Loucy (cell line): ENCODE measurements at regions not wholly inside any gene's neighbourhood (a gene's known extent, or its start where the extent isn't known, plus 50 kb on each side); places are given as distances from the start of the nearest gene placed in this dataset.

Experiments
- H2AFZ ChIP-seq: fragments of 200-600 bp; sonication (generic); 2 replicates; pipeline ENCODE4 v1.6.0; 2016; ENCODE audit warnings: antibody characterized with exemption, mild to moderate bottlenecking, low read length, moderate library complexity
- H3F3A ChIP-seq: fragments of 200-600 bp; 2 replicates; pipeline ENCODE4 v1.6.0; 2016; ENCODE audit warnings: antibody characterized with exemption, low read depth, mild to moderate bottlenecking
- H3K27me3 ChIP-seq: fragments of 200-600 bp; sonication (generic); 2 replicates; pipeline ENCODE4 v1.6.1; 2014; ENCODE audit warnings: low read length, mild to moderate bottlenecking; ENCODE audit not compliant: insufficient read depth, poor library complexity, severe bottlenecking
- H3K36me3 ChIP-seq: fragments of 200-600 bp; sonication (generic); 2 replicates; pipeline ENCODE4 v1.6.1; 2016; ENCODE audit warnings: low read length; ENCODE audit not compliant: insufficient read depth
- H3K4me1 ChIP-seq: fragments of 200-600 bp; sonication (generic); 2 replicates; pipeline ENCODE4 v1.5.1; 2014; ENCODE audit warnings: low read length, mild to moderate bottlenecking; ENCODE audit not compliant: insufficient read depth, poor library complexity, severe bottlenecking
- H3K4me2 ChIP-seq: fragments of 200-600 bp; sonication (generic); 2 replicates; pipeline ENCODE4 v1.6.0; 2014; ENCODE audit warnings: antibody characterized with exemption, low read length, low read depth, mild to moderate bottlenecking; ENCODE audit not compliant: poor library complexity, severe bottlenecking
- H3K4me3 ChIP-seq: fragments of 200-600 bp; sonication (generic); 2 replicates; pipeline ENCODE4 v1.5.1; 2014; ENCODE audit warnings: low read length, mild to moderate bottlenecking, mixed read lengths; ENCODE audit not compliant: poor library complexity, severe bottlenecking
- H3K79me2 ChIP-seq: fragments of 200-600 bp; sonication (generic); 2 replicates; pipeline ENCODE4 v1.6.1; 2014; ENCODE audit warnings: low read length; ENCODE audit not compliant: insufficient read depth
- H3K9ac ChIP-seq: fragments of 200-600 bp; sonication (generic); 2 replicates; pipeline ENCODE4 v1.6.0; 2014; ENCODE audit warnings: mild to moderate bottlenecking, low read depth, low read length, moderate library complexity; ENCODE audit not compliant: poor library complexity, severe bottlenecking
- H3K9me2 ChIP-seq: fragments of 200-600 bp; sonication (generic); replicated peaks from 2 replicates; pipeline ENCODE4 v1.6.1; 2016; ENCODE audit warnings: low read depth, low read length, mixed read lengths
- H3K9me3 ChIP-seq: fragments of 200-600 bp; sonication (generic); 2 replicates; pipeline ENCODE4 v1.6.1; 2014; ENCODE audit warnings: mild to moderate bottlenecking, antibody characterized with exemption, low read length, low read depth; ENCODE audit not compliant: insufficient read depth
- H4K20me1 ChIP-seq: fragments of 200-600 bp; sonication (generic); 2 replicates; pipeline ENCODE4 v1.6.0; 2014; ENCODE audit warnings: antibody characterized with exemption, low read length, mild to moderate bottlenecking; ENCODE audit not compliant: insufficient read depth, poor library complexity, severe bottlenecking
- CTCF ChIP-seq: fragments of 200-600 bp; sonication (generic); conservative IDR thresholded peaks from 2 replicates; pipeline ENCODE4 v1.5.1; 2014; ENCODE audit warnings: mild to moderate bottlenecking, antibody characterized with exemption, low read length
- EZH2phosphoT487 ChIP-seq: fragments of 200-600 bp; IDR thresholded peaks from 2 replicates; pipeline ENCODE4 v1.6.1; 2018; ENCODE audit warnings: antibody characterized with exemption, mild to moderate bottlenecking, moderate library complexity, borderline replicate concordance

GRCh38 chr1:228925691-228926090 is 190.4 kb downstream of the RHOU start:
- TF ChIP-seq CTCF = no peak
- no peak for TF ChIP-seq EZH2phosphoT487

GRCh38 chr1:228927421-228927820 is 192.1 kb downstream of the RHOU start:
- no peak overlapping the region for H3K9ac ChIP-seq
- H2AFZ ChIP-seq = no peak overlapping the region
- H3K27me3 ChIP-seq = no peaks in the 10 kb centered on the region
- no peaks in the 10 kb centered on the region for H3K9me2 ChIP-seq
- no peak overlapping the region for H3K4me2 ChIP-seq
- H3K4me1 ChIP-seq = no peaks in the 10 kb centered on the region
- no peaks in the 10 kb centered on the region for H3K79me2 ChIP-seq
- H3F3A ChIP-seq = no peaks in the 10 kb centered on the region
- H3K4me3 ChIP-seq = no peak overlapping the region
- H4K20me1 ChIP-seq = no peaks in the 10 kb centered on the region
- no peaks in the 10 kb centered on the region for H3K36me3 ChIP-seq
- H3K9me3 ChIP-seq = peaks cover 4% of the 10 kb centered on the region; the same call in 1 of the 2 replicates
- TF ChIP-seq CTCF (no peak), EZH2phosphoT487 (no peak)

More at GRCh38 chr1:228925691-228926090, 190.4 kb downstream of the RHOU start:
- Histone ChIP-seq H2AFZ (no peak overlapping the region), H3K9ac (no peak overlapping the region), H3K4me3 (no peak overlapping the region), H3K36me3 (no peaks in the 10 kb centered on the region), H3K79me2 (no peaks in the 10 kb centered on the region), H3F3A (no peaks in the 10 kb centered on the region), H4K20me1 (no peaks in the 10 kb centered on the region), H3K4me1 (no peaks in the 10 kb centered on the region), H3K4me2 (no peak overlapping the region), H3K9me2 (no peaks in the 10 kb centered on the region), H3K9me3 (peaks cover 4% of the 10 kb centered on the region; the same call in 1 of the 2 replicates), H3K27me3 (no peaks in the 10 kb centered on the region)

GRCh38 chr1:228927946-228928898 is 192.9 kb downstream of the RHOU start:
- no peaks in the 10 kb centered on the region for H3K9me2 ChIP-seq
- no peaks in the 10 kb centered on the region for H3K36me3 ChIP-seq
- H3K9ac ChIP-seq = no peak overlapping the region
- no peak overlapping the region for H2AFZ ChIP-seq
- no peaks in the 10 kb centered on the region for H3K4me1 ChIP-seq
- no peaks in the 10 kb centered on the region for H4K20me1 ChIP-seq
- no peak overlapping the region for H3K4me3 ChIP-seq
- no peak overlapping the region for H3K4me2 ChIP-seq
- no peaks in the 10 kb centered on the region for H3F3A ChIP-seq
- TF ChIP-seq CTCF (no peak), EZH2phosphoT487 (no peak)
- H3K27me3 ChIP-seq = no peaks in the 10 kb centered on the region
- H3K79me2 ChIP-seq = no peaks in the 10 kb centered on the region
- H3K9me3 ChIP-seq = peaks cover 4% of the 10 kb centered on the region; the same call in 1 of the 2 replicates
